ENCODE measurements at regions not wholly inside any gene's neighbourhood (a gene's known extent, or its start where the extent isn't known, plus 50 kb on each side); places are given as distances from the start of the nearest gene placed in this dataset.

DNA sequence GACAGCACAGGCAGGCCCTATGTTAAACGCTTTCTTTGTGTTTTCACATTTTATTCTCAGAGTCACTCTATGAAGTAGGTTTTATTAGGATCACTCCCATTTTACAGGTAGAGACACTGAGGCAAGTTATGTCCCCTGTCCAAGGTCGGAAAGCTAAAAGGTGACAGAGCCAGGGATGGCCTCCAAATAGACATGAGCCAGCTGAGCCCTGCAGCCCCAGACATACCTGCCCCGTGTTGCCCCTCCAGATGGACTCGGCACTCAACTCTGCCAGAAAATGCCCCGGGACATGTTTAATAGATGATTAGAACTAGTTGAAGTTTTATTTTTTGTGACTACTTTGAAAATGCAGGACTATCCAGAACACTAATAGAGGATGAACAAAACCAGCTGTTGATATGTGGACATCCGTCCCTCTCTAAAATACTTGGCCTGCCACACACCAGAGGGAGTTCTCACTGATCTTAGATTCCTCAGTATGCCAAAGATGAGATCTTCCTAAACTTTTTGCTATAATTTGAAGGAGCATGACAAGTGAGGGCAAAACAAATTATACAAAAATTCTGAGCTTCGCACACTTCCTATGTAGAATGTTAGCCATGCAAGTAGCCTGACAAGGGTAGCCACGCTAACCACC, 258.6 kb upstream of the ADAMTS16 start:
- DNase-seq (ENCODE audit: low read depth in 2 of 3, low spot score in 2 of 3), result no peak

DNA sequence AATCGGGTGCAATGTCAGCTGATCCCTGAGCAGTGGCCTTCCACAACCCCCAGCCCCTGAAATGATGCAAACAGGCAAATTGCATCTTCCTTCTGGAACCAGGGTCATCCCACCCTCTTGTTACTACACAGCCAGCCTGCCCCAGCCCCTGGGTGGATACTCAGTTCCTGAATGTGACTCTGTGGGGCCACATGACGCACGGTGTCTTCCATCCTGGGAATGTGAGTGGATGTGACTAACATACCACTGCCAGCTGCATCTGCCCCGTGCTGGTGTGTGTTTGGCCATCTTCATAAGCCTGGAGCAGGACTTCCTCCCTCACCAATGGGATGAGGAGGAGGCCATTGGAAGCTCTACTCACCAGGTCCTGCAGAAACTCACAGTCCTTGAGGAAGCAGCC, 257.9 kb upstream of the ADAMTS16 start:
- no peak for DNase-seq (ENCODE audit: low read depth in 2 of 3, low spot score in 2 of 3)

DNA sequence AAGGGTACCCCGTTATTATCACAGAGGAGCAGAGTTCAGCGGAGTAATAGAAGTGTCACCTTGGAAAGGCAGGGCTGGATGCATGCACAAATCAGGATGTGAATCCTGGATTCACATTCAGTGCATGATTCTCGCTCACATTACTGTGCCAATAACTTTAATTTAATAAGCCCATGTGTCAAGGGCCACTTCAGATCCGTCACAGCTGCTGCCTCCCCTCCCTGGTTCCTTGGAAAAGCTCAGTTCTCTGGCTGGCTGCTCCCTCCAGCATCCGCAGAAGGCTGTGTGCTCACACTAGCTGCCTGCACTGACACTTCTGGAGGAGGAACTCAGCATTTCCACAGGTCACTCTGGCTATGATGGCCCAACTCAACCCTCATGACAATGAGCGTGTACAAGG, 256.8 kb upstream of the ADAMTS16 start:
- DNase-seq (ENCODE audit: low read depth in 2 of 3, low spot score in 2 of 3), result no peak

DNA sequence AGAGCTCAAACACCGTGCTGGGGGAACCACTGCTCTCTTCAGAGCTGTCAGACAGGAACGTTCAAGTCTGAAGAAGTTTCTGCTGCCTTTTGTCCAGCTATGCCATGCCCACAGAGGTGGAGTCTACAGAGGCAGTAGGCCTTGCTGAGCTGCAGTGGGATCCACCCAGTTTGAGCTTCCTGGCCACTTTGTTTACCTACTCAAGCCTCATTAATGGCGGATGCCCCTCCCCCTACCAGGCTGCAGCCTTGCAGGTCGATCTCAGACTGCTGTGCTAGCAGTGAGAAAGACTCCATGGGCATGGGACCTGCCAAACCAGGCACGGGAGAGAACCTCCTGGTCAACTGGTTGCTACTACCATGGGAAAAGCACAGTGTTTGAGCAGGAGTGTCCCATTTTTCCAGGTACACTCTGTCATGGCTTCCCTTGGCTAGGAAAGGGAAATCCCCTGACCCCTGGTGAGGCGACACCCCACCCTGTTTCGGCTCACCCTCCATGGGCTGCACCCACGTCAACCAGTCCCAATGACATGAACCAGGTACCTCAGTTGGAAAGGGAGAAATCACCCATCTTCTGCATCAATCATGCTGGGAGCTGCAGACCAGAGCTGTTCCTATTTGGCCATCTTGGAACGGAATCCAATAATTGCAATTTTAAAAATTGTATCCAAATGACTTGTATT, 246.9 kb upstream of the ADAMTS16 start:
- DNase-seq (ENCODE audit: low read depth in 2 of 3, low spot score in 2 of 3), result no peak

DNA sequence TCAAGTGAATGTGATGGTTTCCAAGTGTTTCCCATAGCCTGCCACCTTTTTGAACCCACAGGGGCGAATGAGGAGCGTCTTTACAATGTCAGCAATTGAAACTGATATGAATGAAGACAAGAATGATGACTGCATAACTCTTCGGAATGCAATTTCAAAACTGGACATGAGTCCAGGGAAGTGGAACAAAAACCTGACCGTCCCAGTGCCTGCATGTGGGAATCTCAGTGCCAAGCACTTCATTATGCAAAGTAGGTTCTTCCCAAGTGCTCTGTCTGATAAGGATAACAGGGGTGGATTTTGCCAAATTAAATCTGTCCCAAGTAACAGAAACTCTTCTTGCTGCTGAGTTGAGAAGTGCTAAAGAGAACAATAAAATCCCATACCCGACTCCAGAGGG, 243.8 kb upstream of the ADAMTS16 start:
- no peak for DNase-seq (ENCODE audit: low read depth in 2 of 3, low spot score in 2 of 3)

DNA sequence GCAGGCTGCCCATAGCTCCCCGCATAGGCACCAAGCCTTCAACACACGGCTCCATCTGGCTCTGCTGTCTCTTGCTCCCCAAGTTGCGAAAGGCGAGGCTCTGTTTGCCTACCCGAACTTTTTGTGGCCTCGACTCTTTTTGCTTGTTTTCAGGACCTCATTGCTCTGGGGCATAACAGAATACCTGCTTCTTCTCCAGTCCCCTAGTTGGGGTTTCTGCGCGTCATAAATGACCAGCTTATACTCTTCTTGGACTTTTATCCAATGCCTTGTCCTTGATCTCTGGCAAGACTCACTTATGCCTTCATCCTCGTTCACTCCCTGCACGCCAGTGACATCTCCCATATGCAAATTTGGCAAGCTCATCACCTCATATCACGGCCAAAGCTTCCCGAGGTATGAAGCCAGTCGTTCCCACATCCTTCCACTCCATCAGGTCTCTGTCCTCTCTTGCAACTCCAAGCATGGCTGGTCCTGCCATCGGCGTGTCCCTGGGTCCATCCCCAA, 238.8 kb upstream of the ADAMTS16 start:
- no peak for DNase-seq (ENCODE audit: low read depth in 2 of 3, low spot score in 2 of 3)

DNA sequence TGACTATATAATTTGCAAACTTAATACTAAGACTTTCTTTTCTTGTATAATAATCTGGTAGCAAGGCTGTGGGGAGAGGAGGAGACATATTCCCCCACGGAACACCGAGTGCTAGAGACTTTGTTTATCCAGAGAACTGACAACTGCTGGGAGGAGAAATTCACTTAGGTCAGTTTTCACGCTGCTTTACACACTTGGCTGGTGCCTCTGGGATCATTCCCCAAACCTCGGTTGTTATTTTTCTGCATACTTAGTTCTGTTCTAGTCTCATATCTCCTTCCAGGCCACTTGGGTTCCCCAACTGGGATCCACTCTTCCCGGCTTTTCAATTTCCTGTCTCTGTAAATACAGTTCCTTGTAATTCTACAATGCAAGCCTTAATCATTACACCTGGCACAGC, 238.2 kb upstream of the ADAMTS16 start:
- DNase-seq (ENCODE audit: low read depth in 2 of 3, low spot score in 2 of 3), result no peak

DNA sequence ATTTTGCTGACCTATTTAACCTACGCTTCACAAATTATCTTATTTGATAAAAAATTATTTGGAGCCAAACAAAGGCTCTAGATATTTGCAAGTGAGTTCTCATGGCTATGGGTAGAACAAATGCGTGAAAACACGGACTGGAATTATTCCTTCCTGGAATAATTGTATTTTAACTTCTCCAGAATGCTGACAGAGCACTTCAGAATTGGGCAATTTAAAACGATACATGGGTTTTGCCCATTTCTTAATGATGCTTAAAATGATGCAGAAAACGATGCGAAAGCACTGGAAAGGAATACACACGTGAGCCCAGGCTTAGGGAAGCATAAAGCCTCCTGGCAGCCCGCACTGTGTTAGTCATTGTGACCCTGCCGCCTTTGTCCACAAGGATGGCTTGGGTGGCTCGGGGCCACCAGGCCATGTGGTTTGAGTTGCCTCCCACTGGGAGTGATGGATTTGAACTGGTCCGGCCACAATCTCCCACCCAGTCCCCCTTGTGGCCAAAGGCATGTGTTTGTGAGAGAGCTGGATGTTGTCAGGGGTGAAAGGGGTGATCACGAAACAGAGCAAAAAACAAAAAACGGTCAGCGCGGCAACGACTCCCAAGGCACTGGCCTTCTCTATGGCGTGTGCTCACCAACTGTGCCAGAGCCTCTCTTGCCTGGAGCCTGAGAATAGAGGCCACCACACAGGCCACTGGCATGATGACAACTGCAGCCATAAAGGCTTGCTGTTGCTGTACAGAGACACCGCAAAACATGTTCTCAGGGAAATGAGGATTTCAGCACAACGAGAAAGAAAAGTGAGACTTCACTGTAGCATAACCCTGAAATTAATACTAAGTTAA, 234.2 kb upstream of the ADAMTS16 start:
- DNase-seq (ENCODE audit: low read depth in 2 of 3, low spot score in 2 of 3), result no peak

DNA sequence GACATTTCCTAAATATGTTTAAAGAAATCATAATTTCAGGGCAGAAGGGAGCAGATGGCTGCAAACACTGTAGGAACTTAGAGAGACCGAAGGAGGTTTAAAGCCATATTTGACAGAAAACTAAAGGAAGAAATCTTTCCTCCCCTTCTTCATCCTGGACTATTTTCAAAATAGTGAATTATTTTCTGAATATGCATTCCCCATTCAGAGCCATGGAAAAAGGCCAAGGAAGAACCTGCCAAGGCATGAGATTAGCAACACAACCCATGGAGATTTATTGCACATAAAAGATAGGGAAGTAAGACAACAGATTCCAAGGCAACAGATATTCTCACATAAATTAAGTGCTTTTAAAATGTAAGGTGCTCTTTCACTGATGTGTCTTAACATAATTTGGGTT, 233.3 kb upstream of the ADAMTS16 start:
- DNase-seq (ENCODE audit: low read depth in 2 of 3, low spot score in 2 of 3), result no peak

DNA sequence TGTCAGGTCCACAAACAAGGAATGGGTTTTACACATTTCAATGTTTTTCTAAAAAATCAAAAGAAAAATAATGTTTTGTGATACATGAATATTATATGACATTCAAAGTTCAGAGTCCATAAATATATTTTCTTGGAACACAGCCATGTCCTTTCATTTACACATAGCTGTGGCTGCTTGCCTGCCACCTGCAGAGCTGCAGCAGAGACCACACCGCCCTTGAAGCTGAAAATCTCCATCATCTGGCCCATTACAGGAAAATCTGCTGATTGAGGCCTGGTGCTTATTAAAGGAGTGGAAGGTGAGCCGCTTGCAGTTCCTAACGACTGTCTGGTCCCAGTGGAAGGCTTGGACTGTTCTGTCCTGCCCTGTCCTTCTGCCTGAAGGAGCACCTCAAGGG, 232.6 kb upstream of the ADAMTS16 start:
- no peak for DNase-seq (ENCODE audit: low read depth in 2 of 3, low spot score in 2 of 3)

DNA sequence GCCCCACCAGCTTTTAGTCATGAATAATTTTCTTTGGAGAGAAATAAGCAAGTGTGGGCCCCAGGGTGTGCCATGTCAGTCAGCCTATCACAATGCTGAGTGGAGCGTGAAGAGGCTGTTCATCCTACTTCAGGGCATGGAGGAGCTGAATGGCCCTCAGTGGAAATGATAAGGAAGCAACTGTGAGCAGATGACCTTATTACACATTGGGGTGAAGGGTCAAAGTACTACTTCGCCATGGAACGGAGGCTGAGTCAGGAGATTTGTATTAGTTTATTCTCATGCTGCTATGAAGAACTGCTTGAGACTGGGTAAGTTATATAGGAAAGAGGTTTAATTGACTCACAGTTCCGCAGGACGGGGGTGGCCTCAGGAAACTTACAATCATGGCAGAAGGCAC, 231.0 kb upstream of the ADAMTS16 start:
- no peak for DNase-seq (ENCODE audit: low read depth in 2 of 3, low spot score in 2 of 3)

DNA sequence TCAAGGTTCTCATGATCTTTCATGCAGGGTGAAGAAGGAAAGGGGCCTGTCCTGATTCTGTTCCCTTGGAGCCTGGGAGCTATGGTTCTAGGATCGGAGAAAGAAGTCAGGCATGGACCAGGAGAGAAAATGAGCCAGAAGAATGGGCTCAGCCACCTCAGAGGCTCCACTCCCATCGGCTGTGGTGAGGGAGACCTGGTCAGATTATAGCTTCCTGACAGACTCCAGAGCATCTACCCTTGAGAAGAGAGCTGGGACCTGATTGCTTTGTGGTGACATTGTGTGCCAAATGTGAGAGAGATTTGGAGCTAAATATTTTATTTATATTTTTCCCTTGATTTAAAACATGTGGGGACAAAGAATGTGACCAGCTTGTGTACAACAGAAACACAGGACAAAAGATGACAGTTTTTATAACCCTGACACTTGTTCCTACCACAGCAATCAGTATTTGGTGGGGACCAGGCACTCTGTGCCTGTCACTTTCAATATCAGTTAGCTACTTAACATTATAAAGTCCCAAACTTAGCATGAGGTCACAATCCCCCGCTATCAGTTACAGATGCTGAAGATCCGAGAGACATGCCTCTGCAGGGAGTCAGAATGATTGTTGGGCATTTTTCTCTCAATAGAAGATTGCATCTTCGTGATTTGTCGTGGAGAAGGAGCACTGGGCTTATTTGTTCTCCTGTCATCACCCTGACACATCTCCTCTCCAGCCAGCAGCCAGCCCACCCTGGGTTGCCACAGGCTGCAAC, 228.3 kb upstream of the ADAMTS16 start:
- DNase-seq (ENCODE audit: low read depth in 2 of 3, low spot score in 2 of 3), result no peak

DNA sequence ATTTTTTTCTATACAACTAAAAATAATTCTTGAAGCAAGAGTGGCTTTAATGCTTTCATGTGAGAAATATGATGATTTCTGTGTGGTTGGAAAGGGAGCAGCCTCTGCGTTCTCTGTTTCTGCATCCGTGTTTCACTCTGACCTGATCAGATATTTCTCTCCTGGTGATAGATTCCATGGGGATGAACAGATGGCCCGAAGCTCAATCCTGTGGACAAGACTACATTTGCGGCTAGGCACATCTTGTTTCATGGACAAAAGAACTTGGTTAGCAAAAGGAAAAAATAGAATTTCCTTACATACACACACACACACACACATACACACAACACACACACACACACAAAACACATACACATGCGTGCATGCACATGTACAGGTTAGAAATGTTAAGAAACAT, 218.2 kb upstream of the ADAMTS16 start:
- no peak for DNase-seq (ENCODE audit: low read depth in 2 of 3, low spot score in 2 of 3)

DNA sequence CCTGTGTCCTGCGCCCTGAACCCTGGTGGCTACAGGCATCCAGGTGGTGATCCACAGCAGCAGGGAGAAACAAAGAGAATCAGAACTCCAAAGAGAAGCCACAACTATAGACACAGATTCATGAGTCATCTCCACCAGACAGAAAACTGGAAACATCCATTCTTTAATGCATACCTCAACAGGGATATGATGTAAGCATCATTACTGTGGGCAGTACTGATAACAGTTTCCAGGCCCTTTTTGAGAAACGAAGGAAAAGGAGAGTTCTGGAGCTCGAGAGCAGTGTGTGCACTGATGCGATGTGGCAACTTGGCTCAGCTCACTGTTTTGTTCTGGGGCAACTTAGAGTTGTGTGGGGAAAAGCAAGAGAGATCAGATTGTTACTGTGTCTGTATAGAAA, 215.6 kb upstream of the ADAMTS16 start:
- no peak for DNase-seq (ENCODE audit: low read depth in 2 of 3, low spot score in 2 of 3)

DNA sequence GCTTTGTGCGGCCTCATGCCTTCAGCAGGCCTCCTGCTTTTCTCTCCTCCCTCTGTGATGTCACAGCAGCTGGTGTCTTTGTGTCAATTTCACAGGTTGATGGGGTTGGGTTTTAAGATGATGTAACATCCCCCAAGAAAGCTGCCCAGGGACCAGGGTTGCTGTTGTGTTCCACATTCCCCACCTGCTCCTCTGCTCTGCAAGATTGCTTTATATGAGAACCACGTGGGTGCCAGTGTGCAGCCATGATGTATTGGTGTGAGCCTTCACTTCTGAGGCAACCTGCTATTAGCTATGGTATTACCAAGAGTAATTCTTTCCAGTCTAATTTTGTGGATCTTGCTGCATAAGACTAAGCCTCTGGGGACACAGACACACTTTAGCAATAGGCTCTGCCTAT, 213.0 kb upstream of the ADAMTS16 start:
- no peak for DNase-seq (ENCODE audit: low read depth in 2 of 3, low spot score in 2 of 3)

DNA sequence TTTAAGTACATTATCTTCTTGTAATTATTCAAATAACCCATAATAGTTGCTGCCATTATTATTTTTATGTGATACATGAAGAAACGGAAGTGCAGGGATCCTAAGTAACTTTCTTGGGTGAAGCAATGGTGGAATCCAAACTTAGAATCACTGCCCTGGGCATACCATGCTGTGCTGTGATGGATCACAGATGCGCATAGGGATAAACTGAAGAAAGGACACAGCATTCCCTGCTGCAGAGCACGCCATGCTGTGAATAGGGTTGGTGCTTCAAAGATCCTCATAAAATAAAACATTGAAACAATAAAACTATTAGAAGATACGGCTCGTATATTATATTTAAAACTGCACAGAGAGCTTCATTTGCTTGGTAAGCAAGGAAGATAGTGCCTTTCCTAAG, 211.7 kb upstream of the ADAMTS16 start:
- no peak for DNase-seq (ENCODE audit: low read depth in 2 of 3, low spot score in 2 of 3)

DNA sequence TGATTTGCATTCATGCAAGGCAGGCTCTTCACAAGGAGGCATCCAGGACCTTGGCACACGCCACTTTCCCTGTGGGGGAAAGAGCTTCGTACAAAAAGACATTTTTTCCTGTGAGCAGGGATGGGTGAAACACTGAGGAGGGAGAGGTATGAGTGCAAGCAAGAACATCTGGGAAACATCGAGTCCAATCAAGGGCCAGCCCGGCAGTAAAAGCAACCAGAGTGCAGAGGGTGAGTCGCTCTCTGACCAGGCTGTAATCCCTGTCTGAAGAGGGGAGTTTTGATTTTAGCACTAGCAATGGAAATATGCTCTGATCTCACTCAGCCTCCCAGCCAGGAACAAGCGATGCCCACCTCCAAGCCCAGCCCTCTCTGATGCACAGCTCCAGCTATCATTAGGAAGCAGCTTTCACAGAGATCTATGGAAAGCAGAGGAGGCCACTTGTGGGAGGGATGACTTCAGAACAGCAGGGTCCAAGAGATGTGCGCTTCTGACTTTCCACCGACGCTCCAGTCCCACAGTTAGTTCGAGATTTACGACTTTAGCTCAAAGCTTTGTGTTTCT, 211.0 kb upstream of the ADAMTS16 start:
- no peak for DNase-seq (ENCODE audit: low read depth in 2 of 3, low spot score in 2 of 3)

DNA sequence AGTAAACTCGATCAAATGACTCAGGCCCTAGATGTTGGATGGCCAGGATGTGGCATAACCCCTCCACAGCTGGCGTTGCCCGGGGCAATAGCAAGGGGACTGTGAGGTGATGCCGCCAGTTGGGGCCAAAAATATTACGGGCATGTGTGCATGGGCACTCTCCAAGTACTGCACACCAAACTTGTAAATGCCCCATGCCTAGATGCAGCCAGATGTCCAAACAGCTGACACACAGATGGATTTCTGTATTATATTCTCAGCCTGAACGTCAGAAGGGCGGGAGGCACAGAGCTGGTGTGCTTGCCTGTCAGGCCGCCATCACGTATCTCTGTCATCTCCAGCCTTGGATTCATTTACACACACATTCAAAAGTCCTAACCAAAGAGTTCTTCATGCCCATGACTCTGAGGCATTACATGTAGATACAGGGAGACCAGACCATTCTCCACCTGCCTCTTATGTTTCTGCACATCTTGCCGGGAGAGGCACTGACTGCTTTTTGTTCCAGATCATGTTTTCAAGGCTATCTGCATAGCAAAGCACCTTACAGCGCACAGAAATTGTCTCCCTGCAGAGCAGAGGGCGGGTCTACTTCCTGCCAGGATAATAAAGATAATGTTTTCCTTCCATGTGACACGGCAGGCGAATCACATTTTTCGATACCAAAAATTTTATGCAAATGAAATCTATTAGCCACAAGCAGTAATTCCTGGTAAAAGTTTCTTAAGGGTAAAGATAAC, 200.9 kb upstream of the ADAMTS16 start:
- DNase-seq (ENCODE audit: low read depth in 2 of 3, low spot score in 2 of 3), result no peak

DNA sequence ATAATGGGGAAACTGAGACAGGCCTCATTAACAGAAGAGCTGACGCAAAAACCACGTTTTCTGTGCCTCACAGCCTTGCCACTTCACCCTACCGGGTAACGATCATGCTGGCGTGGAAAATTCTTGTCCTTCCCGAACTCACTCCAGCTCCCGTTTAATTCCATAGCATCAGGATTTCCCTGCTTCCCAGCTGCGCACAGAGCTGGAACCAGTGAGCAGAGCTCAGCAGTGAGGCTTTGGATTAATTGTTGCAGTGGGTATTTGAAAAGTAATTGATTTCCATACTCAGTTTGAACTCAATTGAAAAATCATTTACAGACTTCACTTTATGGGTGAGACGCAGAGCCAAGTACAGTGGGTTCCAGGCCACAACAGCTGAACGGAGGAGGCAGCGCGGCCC, 199.0 kb upstream of the ADAMTS16 start:
- no peak for DNase-seq (ENCODE audit: low read depth in 2 of 3, low spot score in 2 of 3)

Data from hematopoietic multipotent progenitor cell (in vitro differentiated cells).